Stimulated activated CD4-positive, alpha-beta T cell treated with anti-CD3 and anti-CD28 coated beads, Interleukin-4, amount 100 ng/mL, for 48 hours (primary cell): ENCODE measurements at regions not wholly inside any gene's neighbourhood (a gene's known extent, or its start where the extent isn't known, plus 50 kb on each side); places are given as distances from the start of the nearest gene placed in this dataset.

Experiments
- DNase-seq, 2 donors: peaks; one replicate each; pipeline ENCODE4 v3.0.0-alpha.2; 2020; ENCODE audit warnings: low read depth in 2 of 2

- DNase-seq: no peak
Observed at GRCh38 chr7:131218727-131219128, 108.9 kb upstream of the MKLN1 start.

- DNase-seq: no peak
Observed at GRCh38 chr7:131219312-131220041, 108.2 kb upstream of the MKLN1 start.

GRCh38 chr7:131221061-131221460 lies 106.6 kb upstream of the MKLN1 start:
- no peak for DNase-seq

- no peak for DNase-seq
Observed at GRCh38 chr7:131222171-131222570, 105.5 kb upstream of the MKLN1 start.

GRCh38 chr7:131223151-131223550 lies 104.5 kb upstream of the MKLN1 start:
- DNase-seq: no peak

- DNase-seq: no peak
Observed at GRCh38 chr7:131224996-131225395, 102.7 kb upstream of the MKLN1 start.

- no peak for DNase-seq
Observed at GRCh38 chr7:131225619-131226513, 101.8 kb upstream of the MKLN1 start.

GRCh38 chr7:131226514-131226865 lies 101.2 kb upstream of the MKLN1 start:
- DNase-seq: no peak

- DNase-seq: peak; percentile 32 to 38
Observed at GRCh38 chr7:131231381-131232220, 96.1 kb upstream of the MKLN1 start.

GRCh38 chr7:131232768-131233167 lies 94.9 kb upstream of the MKLN1 start:
- no peak for DNase-seq

GRCh38 chr7:131233193-131233592 lies 94.5 kb upstream of the MKLN1 start:
- DNase-seq: no peak

GRCh38 chr7:131234719-131235488 lies 92.8 kb upstream of the MKLN1 start:
- no peak for DNase-seq

GRCh38 chr7:131235489-131236317 lies 92.0 kb upstream of the MKLN1 start:
- DNase-seq: peak; percentile 43 to 72

- no peak for DNase-seq
Observed at GRCh38 chr7:131236318-131236672, 91.4 kb upstream of the MKLN1 start.

GRCh38 chr7:131238347-131238931 lies 89.2 kb upstream of the MKLN1 start:
- DNase-seq: no peak

GRCh38 chr7:131241386-131241785 lies 86.3 kb upstream of the MKLN1 start:
- no peak for DNase-seq

GRCh38 chr7:131242123-131242650 lies 85.5 kb upstream of the MKLN1 start:
- DNase-seq: no peak

GRCh38 chr7:131244259-131244852 lies 83.3 kb upstream of the MKLN1 start:
- no peak for DNase-seq

- DNase-seq: no peak
Observed at GRCh38 chr7:131249003-131249402, 78.7 kb upstream of the MKLN1 start.

- no peak for DNase-seq
Observed at GRCh38 chr7:131249483-131249882, 78.2 kb upstream of the MKLN1 start.
